ENCODE measurements at regions not wholly inside any gene's neighbourhood (a gene's known extent, or its start where the extent isn't known, plus 50 kb on each side); places are given as distances from the start of the nearest gene placed in this dataset.

- Histone ChIP-seq H4K20me1 (ENCODE audit: control insufficient read depth, insufficient read depth, insufficient read length) (no peaks in the 10 kb centered on the region), H3K4me2 (ENCODE audit: insufficient read depth, insufficient read length, low read length) (no peak overlapping the region), H4K5ac (ENCODE audit: insufficient read length, low read depth, low read length) (no peak overlapping the region), H2BK5ac (ENCODE audit: insufficient read length, low read length) (no peak overlapping the region), H3K14ac (ENCODE audit: insufficient read depth, low read length) (no peak overlapping the region), H2AFZ (ENCODE audit: low read length) (no peak overlapping the region), H2BK15ac (ENCODE audit: low read depth, low read length) (no peak overlapping the region), H3K18ac (ENCODE audit: insufficient read length, low read depth, low read length) (no peak overlapping the region), H3K4ac (ENCODE audit: low read depth, low read length) (no peak overlapping the region), H3K79me2 (ENCODE audit: insufficient read depth, low read length) (no peaks in the 10 kb centered on the region), H3K9me3 (ENCODE audit: control insufficient read depth, low read depth, low read length) (no peaks in the 10 kb centered on the region), H4K91ac (ENCODE audit: insufficient read length, low read depth, low read length) (no peak overlapping the region), H2BK20ac (ENCODE audit: low read depth, low read length, poor library complexity, severe bottlenecking) (no peak overlapping the region), H4K8ac (replicated peaks; ENCODE audit: insufficient read length, low read depth, low read length) (no peak overlapping the region), H3K27me3 (ENCODE audit: insufficient read depth, low read length) (0 out of 2 replicates have a peak, but pooled peaks cover 2% of the 10 kb centered on the region), H2AK5ac (ENCODE audit: insufficient read length, low read length) (no peak overlapping the region), H3K79me1 (ENCODE audit: insufficient read depth, low read depth, low read length, poor library complexity, severe bottlenecking) (no peaks in the 10 kb centered on the region), H2BK12ac (ENCODE audit: insufficient read length, low read depth, low read length) (no peak overlapping the region), H3K9ac (ENCODE audit: extremely low read depth, insufficient read length, low read length) (no peak overlapping the region), H3K23me2 (ENCODE audit: insufficient read length, low read depth, low read length, poor library complexity, severe bottlenecking) (no peaks in the 10 kb centered on the region), H2BK120ac (ENCODE audit: low read depth, low read length, poor library complexity, severe bottlenecking) (no peak overlapping the region), H3K27ac (ENCODE audit: insufficient read length, low read depth, low read length) (no peak overlapping the region), H3K23ac (ENCODE audit: insufficient read length, low read depth, low read length) (no peak overlapping the region), H3K56ac (ENCODE audit: insufficient read length, low read depth, low read length) (no peak overlapping the region), H3K4me1 (ENCODE audit: insufficient read depth, low read length) (no peaks in the 10 kb centered on the region), H3T11ph (ENCODE audit: low read length) (no peak overlapping the region)
- Mint-ChIP-seq H3K9me3 (no peaks in the 10 kb centered on the region), H3K27ac (no peak overlapping the region; a peak in 1 of 7 replicates), H3K4me3 (no peak overlapping the region), H3K4me1 (peaks cover 17 to 30% of the 10 kb centered on the region in 2 experiments), H3K36me3 (ENCODE audit: insufficient read depth in 1 of 3, low read depth in 3 of 3) (no peaks in the 10 kb centered on the region), H3K27me3 (ENCODE audit: low read depth) (peaks cover 13% of the 10 kb centered on the region)
- no peak for DNase-seq
- TF ChIP-seq CTCF (conservative IDR thresholded peaks at IDR 0.05) = no peak
- WGBS (ENCODE audit: extremely low coverage, insufficient read length, low lambda C conversion rate) = no CpG with 5 or more reads among the region's 18 CpGs
Measured at GRCh38 chr20:57897156-57897874, 187.5 kb upstream of the PMEPA1 start.
